SK-N-MC (cell line): ENCODE measurements at regions not wholly inside any gene's neighbourhood (a gene's known extent, or its start where the extent isn't known, plus 50 kb on each side); places are given as distances from the start of the nearest gene placed in this dataset.
"Not testable (repeated sequence)": the region's sequence is repeated elsewhere in the genome, so short reads cannot be mapped to it uniquely, and the experiment has no call there.

Experiments
- EZH2 ChIP-seq: fragments of 200-600 bp; sonication (generic); IDR thresholded peaks from one replicate; pipeline ENCODE4 v1.6.1; 2017; ENCODE audit warnings: antibody characterized with exemption
- FOXP2 ChIP-seq: optimal IDR thresholded peaks from 2 replicates; pipeline ENCODE3; 2011; ENCODE audit warnings: mild to moderate bottlenecking, moderate library complexity; ENCODE audit not compliant: insufficient read depth; ENCODE audit errors: extremely low read length, control extremely low read depth

DNA sequence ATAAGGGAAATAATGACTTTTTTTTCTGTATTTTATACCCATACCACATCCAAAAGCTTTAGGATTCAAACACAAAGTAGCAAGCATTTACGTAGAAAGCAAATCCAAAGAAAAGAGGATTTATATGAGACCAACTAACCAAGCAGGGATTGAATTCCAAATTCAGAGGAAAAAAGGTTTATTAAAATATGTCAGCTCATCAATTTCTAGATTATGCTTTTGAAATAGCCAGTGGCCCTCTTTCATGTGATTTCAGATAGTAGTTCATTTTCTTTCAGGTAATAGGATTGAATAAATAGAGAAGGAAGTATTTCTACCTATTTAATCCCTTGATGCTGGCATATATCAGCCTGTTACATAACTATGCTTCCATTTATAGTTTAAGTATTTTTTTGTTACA is 1392.7 kb downstream of the KHDRBS2 start:
- TF ChIP-seq FOXP2, EZH2: not testable (repeated sequence)
